ENCODE measurements at regions not wholly inside any gene's neighbourhood (a gene's known extent, or its start where the extent isn't known, plus 50 kb on each side); places are given as distances from the start of the nearest gene placed in this dataset.

DNA sequence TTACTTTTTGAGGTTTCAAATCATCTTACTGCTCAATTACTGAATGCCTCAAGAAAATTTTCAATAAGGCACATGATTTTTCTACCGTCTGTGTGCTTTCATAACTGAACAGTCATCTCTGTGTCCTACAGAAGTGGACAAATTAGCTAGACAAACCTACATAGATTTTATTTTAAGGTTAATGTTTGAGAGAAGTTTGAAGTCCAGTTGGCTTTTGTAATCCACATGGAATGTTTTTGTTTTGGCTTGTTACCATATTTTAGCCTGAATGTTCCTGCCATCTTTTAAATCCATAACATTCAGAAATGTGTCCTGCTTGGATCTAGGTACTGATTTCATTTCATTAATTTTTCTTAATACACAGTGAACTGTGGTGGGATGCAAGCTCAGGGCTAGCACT lies 730.1 kb downstream of the IGSF11 start:
- Histone ChIP-seq H3K27ac (ENCODE audit: low read depth, low read length) (no peak overlapping the region), H3K4me1 (ENCODE audit: insufficient read depth, low read length) (no peaks in the 10 kb centered on the region), H3K9me3 (ENCODE audit: insufficient read depth, low read depth, low read length) (no peaks in the 10 kb centered on the region), H3K4me2 (ENCODE audit: low read length) (no peak overlapping the region), H4K20me1 (ENCODE audit: insufficient read depth, low read length) (no peaks in the 10 kb centered on the region), H3K4me3 (ENCODE audit: insufficient read depth, low read depth, low read length) (no peak overlapping the region), H3K27me3 (ENCODE audit: insufficient read depth, low read length) (no peaks in the 10 kb centered on the region), H3K36me3 (ENCODE audit: insufficient read depth, low read length) (no peaks in the 10 kb centered on the region), H3K9ac (ENCODE audit: low read length) (no peak overlapping the region), H3K79me2 (ENCODE audit: insufficient read depth, low read length) (no peaks in the 10 kb centered on the region), H2AFZ (ENCODE audit: low read depth, low read length) (no peak overlapping the region)
- Mint-ChIP-seq H3K36me3 (ENCODE audit: low read depth, unreplicated experiment) (no peaks in the 10 kb centered on the region), H3K4me1 (ENCODE audit: low read depth, unreplicated experiment) (no peaks in the 10 kb centered on the region), H3K4me3 (ENCODE audit: unreplicated experiment) (no peak overlapping the region), H3K9me3 (ENCODE audit: unreplicated experiment) (no peaks in the 10 kb centered on the region), H3K27me3 (ENCODE audit: low read depth, unreplicated experiment) (no peaks in the 10 kb centered on the region), H3K27ac (ENCODE audit: unreplicated experiment) (no peak overlapping the region)
- no peak for TF ChIP-seq EZH2 (IDR thresholded peaks at IDR 0.05; ENCODE audit: insufficient read depth, low read length)
- TF ChIP-seq, protein P1, sequence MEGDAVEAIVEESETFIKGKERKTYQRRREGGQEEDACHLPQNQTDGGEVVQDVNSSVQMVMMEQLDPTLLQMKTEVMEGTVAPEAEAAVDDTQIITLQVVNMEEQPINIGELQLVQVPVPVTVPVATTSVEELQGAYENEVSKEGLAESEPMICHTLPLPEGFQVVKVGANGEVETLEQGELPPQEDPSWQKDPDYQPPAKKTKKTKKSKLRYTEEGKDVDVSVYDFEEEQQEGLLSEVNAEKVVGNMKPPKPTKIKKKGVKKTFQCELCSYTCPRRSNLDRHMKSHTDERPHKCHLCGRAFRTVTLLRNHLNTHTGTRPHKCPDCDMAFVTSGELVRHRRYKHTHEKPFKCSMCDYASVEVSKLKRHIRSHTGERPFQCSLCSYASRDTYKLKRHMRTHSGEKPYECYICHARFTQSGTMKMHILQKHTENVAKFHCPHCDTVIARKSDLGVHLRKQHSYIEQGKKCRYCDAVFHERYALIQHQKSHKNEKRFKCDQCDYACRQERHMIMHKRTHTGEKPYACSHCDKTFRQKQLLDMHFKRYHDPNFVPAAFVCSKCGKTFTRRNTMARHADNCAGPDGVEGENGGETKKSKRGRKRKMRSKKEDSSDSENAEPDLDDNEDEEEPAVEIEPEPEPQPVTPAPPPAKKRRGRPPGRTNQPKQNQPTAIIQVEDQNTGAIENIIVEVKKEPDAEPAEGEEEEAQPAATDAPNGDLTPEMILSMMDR (IDR thresholded peaks at IDR 0.05; ENCODE audit: insufficient read depth, low read depth, low read length) = no peak
- no peak for FAIRE-seq
- no peak for DNase-seq (ENCODE audit: low read depth)

DNA sequence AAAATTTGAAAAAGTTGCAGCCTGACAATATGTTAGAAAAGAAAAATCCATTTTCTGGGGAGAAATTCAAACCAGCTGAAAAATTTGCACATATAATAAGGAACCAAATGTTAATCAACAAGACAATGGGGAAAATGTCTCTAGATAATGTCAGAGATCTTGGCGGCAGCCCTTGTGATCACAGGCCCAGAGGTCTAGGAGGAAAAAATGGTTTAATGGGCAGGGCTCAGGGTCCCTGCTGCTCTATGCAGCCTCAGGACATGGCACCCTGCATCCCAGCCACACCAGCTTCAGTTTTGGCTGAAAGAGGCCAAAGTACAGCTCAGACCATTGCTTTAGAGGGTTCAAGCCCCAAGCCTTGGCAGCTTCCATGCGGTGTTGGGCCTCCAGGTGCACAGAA lies 701.9 kb downstream of the IGSF11 start:
- H3K27ac ChIP-seq (ENCODE audit: low read depth, low read length) = no peak overlapping the region
- H3K4me1 Mint-ChIP-seq (ENCODE audit: low read depth, unreplicated experiment) = no peaks in the 10 kb centered on the region
- H3K27me3 Mint-ChIP-seq (ENCODE audit: low read depth, unreplicated experiment) = no peaks in the 10 kb centered on the region
- no peak overlapping the region for H3K4me2 ChIP-seq (ENCODE audit: low read length)
- no peaks in the 10 kb centered on the region for H4K20me1 ChIP-seq (ENCODE audit: insufficient read depth, low read length)
- H3K4me3 Mint-ChIP-seq (ENCODE audit: unreplicated experiment) = no peak overlapping the region
- no peaks in the 10 kb centered on the region for H3K4me1 ChIP-seq (ENCODE audit: insufficient read depth, low read length)
- TF ChIP-seq, protein P1 (IDR thresholded peaks at IDR 0.05; ENCODE audit: insufficient read depth, low read depth, low read length) = no peak
- TF ChIP-seq EZH2 (IDR thresholded peaks at IDR 0.05; ENCODE audit: insufficient read depth, low read length) = no peak
- no peak overlapping the region for H3K27ac Mint-ChIP-seq (ENCODE audit: unreplicated experiment)
- H3K79me2 ChIP-seq (ENCODE audit: insufficient read depth, low read length) = no peaks in the 10 kb centered on the region
- H3K9ac ChIP-seq (ENCODE audit: low read length) = no peak overlapping the region
- H3K4me3 ChIP-seq (ENCODE audit: insufficient read depth, low read depth, low read length) = no peak overlapping the region
- H3K36me3 Mint-ChIP-seq (ENCODE audit: low read depth, unreplicated experiment) = peaks cover 4% of the 10 kb centered on the region
- no peak for DNase-seq (ENCODE audit: low read depth)
- no peak for FAIRE-seq
- peaks cover 12% of the 10 kb centered on the region for H3K9me3 Mint-ChIP-seq (ENCODE audit: unreplicated experiment)
- no peak overlapping the region for H2AFZ ChIP-seq (ENCODE audit: low read depth, low read length)
- peaks cover 2% of the 10 kb centered on the region for H3K9me3 ChIP-seq (ENCODE audit: insufficient read depth, low read depth, low read length)
- H3K27me3 ChIP-seq (ENCODE audit: insufficient read depth, low read length) = no peaks in the 10 kb centered on the region
- H3K36me3 ChIP-seq (ENCODE audit: insufficient read depth, low read length) = no peaks in the 10 kb centered on the region

DNA sequence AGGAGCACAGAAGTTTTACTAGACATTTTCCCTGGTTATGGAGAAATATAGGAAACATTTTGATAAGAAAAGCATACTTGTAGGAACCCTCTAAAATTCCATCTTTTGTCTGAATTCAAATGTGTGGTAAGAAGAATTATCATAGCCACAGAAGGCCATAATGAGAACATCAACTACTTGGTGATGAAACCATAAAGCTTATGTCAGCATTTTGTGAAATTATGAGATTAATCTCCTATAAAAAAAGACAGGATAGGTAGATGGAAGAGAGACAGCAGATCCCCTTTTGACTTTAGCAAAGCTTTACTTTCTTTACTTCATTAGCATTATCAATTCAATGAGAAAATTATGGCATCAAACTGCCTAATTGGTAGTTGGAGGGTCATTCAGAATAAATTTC lies 697.0 kb downstream of the IGSF11 start:
- Histone ChIP-seq H3K36me3 (ENCODE audit: insufficient read depth, low read length) (no peaks in the 10 kb centered on the region), H3K27me3 (ENCODE audit: insufficient read depth, low read length) (no peaks in the 10 kb centered on the region), H3K9me3 (ENCODE audit: insufficient read depth, low read depth, low read length) (peaks cover 2% of the 10 kb centered on the region), H3K27ac (ENCODE audit: low read depth, low read length) (no peak overlapping the region), H2AFZ (ENCODE audit: low read depth, low read length) (no peak overlapping the region), H3K4me1 (ENCODE audit: insufficient read depth, low read length) (no peaks in the 10 kb centered on the region), H4K20me1 (ENCODE audit: insufficient read depth, low read length) (no peaks in the 10 kb centered on the region), H3K4me3 (ENCODE audit: insufficient read depth, low read depth, low read length) (no peak overlapping the region), H3K79me2 (ENCODE audit: insufficient read depth, low read length) (no peaks in the 10 kb centered on the region), H3K4me2 (ENCODE audit: low read length) (no peak overlapping the region), H3K9ac (ENCODE audit: low read length) (no peak overlapping the region)
- peaks cover 2% of the 10 kb centered on the region for H3K36me3 Mint-ChIP-seq (ENCODE audit: low read depth, unreplicated experiment)
- no peak overlapping the region for H3K27ac Mint-ChIP-seq (ENCODE audit: unreplicated experiment)
- H3K27me3 Mint-ChIP-seq (ENCODE audit: low read depth, unreplicated experiment) = no peaks in the 10 kb centered on the region
- no peak overlapping the region for H3K4me3 Mint-ChIP-seq (ENCODE audit: unreplicated experiment)
- TF ChIP-seq EZH2 (IDR thresholded peaks at IDR 0.05; ENCODE audit: insufficient read depth, low read length) = no peak
- TF ChIP-seq, protein P1 (IDR thresholded peaks at IDR 0.05; ENCODE audit: insufficient read depth, low read depth, low read length) = no peak
- DNase-seq (ENCODE audit: low read depth) = no peak
- peaks cover 5% of the 10 kb centered on the region for H3K9me3 Mint-ChIP-seq (ENCODE audit: unreplicated experiment)
- no peaks in the 10 kb centered on the region for H3K4me1 Mint-ChIP-seq (ENCODE audit: low read depth, unreplicated experiment)
- FAIRE-seq = no peak

Measured in astrocyte (in vitro differentiated cells and primary cell).